Psoas muscle (tissue), 7 donors: ENCODE measurements at regions not wholly inside any gene's neighbourhood (a gene's known extent, or its start where the extent isn't known, plus 50 kb on each side); places are given as distances from the start of the nearest gene placed in this dataset.

Experiments
- ATAC-seq, 4 donors: fragments of 200-7000 bp; cut with Tn5 transposase; one replicate each; pipeline ENCODE4 v1.9.1; 2020; ENCODE audit warnings: moderate library complexity in 3 of 4, mild to moderate bottlenecking in 2 of 4
- DNase-seq, 2 donors: peaks; one replicate each; pipeline ENCODE4 v3.0.0-alpha.2; 2020
- H3K27ac ChIP-seq: fragments of 200-600 bp; one replicate; pipeline ENCODE4 v1.8.0; 2022
- H3K27me3 ChIP-seq, 3 donors: fragments of 200-600 bp in 1 of 3; one replicate each; pipeline versions ENCODE4 v1.6.1 to v1.8.0; 2013 to 2022; ENCODE audit warnings: low read length in 2 of 3, mild to moderate bottlenecking in 2 of 3, moderate library complexity in 1 of 3; ENCODE audit not compliant: insufficient read depth in 3 of 3
- H3K36me3 ChIP-seq, 2 donors: fragments of 200-600 bp in 1 of 2; one replicate each; pipeline versions ENCODE4 v1.6.1 to v1.8.0; 2013 to 2022; ENCODE audit warnings: low read depth in 1 of 2, mild to moderate bottlenecking in 1 of 2, moderate library complexity in 1 of 2; ENCODE audit not compliant: insufficient read depth in 1 of 2
- H3K4me1 ChIP-seq: fragments of 200-600 bp; one replicate; pipeline ENCODE4 v1.8.0; 2022
- H3K4me3 ChIP-seq: fragments of 200-600 bp; one replicate; pipeline ENCODE4 v1.8.0; 2022; ENCODE audit warnings: mild to moderate bottlenecking
- H3K9me3 ChIP-seq: fragments of 200-600 bp; one replicate; pipeline ENCODE4 v1.8.0; 2022
- CTCF ChIP-seq: fragments of 200-600 bp; IDR thresholded peaks from one replicate; pipeline ENCODE4 v1.8.0; 2022; ENCODE audit warnings: antibody characterized with exemption
- WGBS, 3 donors: extraction: QIAGEN DNeasy Blood & Tissue Kit; methylation state at CpG; one replicate each; pipeline versions ENCODE4 v1.1.6 to v1.1.7; 2013; 5-methylcytosine and 5-hydroxymethylcytosine counted together
- intact Hi-C, 2 donors: fragments of 100-400 bp; cut with DNase I; formaldehyde crosslinking; loops; one replicate each; pipeline versions ENCODE4 v1.11.0 to v1.14.2; 2022
- donor health status: healthy with polysubstance abuse.
- donor health status: DM: no; HTN: no; CAD: no; lungs with moderate emphysema.
- donor health status: Bipolar disorder and iron deficiency.
- donor health status: healthy.
- donor health status: DM: yes; HTN: yes; CAD: no.
- donor health status: DM: no; HTN: no; CAD: no.
- donor health status: DM: yes; HTN: yes; CAD: no.

DNA sequence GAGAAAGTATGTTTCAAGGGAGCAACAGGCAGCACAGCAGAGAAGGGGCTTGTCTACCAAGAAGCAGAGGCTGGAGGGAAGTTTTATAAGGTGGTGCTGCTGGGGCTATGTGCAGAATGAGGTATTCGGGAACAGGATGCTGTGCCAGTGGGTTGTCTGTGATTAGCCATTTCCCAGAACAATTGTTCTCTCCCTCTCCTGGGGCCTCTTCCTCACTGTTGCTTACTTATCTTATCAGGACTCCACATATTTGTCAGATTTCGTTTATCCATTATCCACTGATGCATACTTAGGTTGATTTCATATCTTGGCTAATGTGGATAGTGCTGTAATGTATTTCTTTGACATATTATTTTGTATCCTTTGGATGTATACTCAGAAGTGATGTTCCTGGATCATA lies 195.1 kb upstream of the RTL1 start:
- Histone ChIP-seq H3K27me3 (peaks cover 0 to 3% (median 0%) of the 10 kb centered on the region in 3 donors), H3K27ac (no peak overlapping the region), H3K4me3 (no peak overlapping the region), H3K9me3 (peaks cover 15% of the 10 kb centered on the region), H3K36me3 (no peaks in the 10 kb centered on the region), H3K4me1 (no peaks in the 10 kb centered on the region)
- ATAC-seq (no peak), DNase-seq (no peak)
- TF ChIP-seq CTCF, result no peak
- WGBS, 3 donors, result 48 to 62% (median 48%) methylated on average over 2 of the region's 2 CpGs
- intact Hi-C loops, result no loop called here

GRCh38 chr14:101101456-101102056 lies 198.0 kb upstream of the RTL1 start:
- H3K36me3 ChIP-seq, result no peaks in the 10 kb centered on the region
- TF ChIP-seq CTCF, result no peak
- intact Hi-C loops, result no loop called here
- H3K27ac ChIP-seq, result no peak overlapping the region
- H3K9me3 ChIP-seq, result peaks cover 15% of the 10 kb centered on the region
- DNase-seq (no peak), ATAC-seq (no peak)
- WGBS, 3 donors, result 87 to 92% (median 90%) methylated on average over 5 of the region's 5 CpGs
- no peaks in the 10 kb centered on the region for H3K4me1 ChIP-seq
- H3K27me3 ChIP-seq, result peaks cover 0 to 5% (median 0%) of the 10 kb centered on the region in 3 donors
- no peak overlapping the region for H3K4me3 ChIP-seq

- intact Hi-C loops, result no loop called here
- ATAC-seq (no peak), DNase-seq (no peak)
- no peak for TF ChIP-seq CTCF
- H3K9me3 ChIP-seq, result peaks cover 19% of the 10 kb centered on the region
- H3K27me3 ChIP-seq, result peaks cover 0 to 5% (median 0%) of the 10 kb centered on the region in 3 donors
- H3K27ac ChIP-seq, result no peak overlapping the region
- 51 to 76% (median 64%) methylated on average over 8 to 9 of the region's 9 CpGs for WGBS, 3 donors
- no peaks in the 10 kb centered on the region for H3K36me3 ChIP-seq
- no peak overlapping the region for H3K4me3 ChIP-seq
- H3K4me1 ChIP-seq, result no peaks in the 10 kb centered on the region
Measured at GRCh38 chr14:101102875-101103274, 199.4 kb upstream of the RTL1 start.

- DNase-seq (no peak), ATAC-seq (no peak)
- no peak for TF ChIP-seq CTCF
- Histone ChIP-seq H3K27ac (no peak overlapping the region), H3K9me3 (peaks cover 19% of the 10 kb centered on the region), H3K4me3 (no peak overlapping the region), H3K4me1 (no peaks in the 10 kb centered on the region), H3K27me3 (peaks cover 0 to 5% (median 0%) of the 10 kb centered on the region in 3 donors), H3K36me3 (no peaks in the 10 kb centered on the region)
- intact Hi-C loops, result no loop called here
- WGBS, 3 donors, result 77 to 90% (median 86%) methylated on average over 26 of the region's 26 CpGs
Measured at GRCh38 chr14:101103321-101103901, 199.9 kb upstream of the RTL1 start.

DNA sequence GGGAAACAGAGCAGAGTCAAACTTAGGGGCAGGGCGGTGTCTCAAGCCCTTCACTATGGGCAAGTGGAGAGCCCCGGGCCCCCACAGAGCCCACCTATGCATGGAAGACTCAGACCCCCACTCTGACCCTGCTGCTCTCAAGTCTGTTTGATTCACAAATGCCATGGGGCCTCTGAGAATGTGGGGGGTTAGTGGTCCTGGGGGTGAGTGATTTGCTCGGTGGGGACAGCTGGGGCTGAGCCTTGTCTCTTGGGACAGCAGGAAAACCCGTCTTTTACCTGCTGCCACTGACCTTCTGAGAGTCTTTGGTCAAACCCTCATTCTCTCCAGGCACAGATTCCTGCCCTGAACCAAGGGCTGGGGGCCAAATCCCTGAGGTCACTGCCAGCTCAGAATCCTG lies 201.0 kb upstream of the RTL1 start:
- 70 to 89% (median 81%) methylated on average over 4 of the region's 4 CpGs for WGBS, 3 donors
- Histone ChIP-seq H3K27ac (no peak overlapping the region), H3K9me3 (peaks cover 14% of the 10 kb centered on the region), H3K27me3 (peaks cover 0 to 5% (median 0%) of the 10 kb centered on the region in 3 donors), H3K36me3 (no peaks in the 10 kb centered on the region), H3K4me3 (no peak overlapping the region), H3K4me1 (no peaks in the 10 kb centered on the region)
- intact Hi-C loops, result no loop called here
- TF ChIP-seq CTCF, result no peak
- ATAC-seq (no peak), DNase-seq (no peak)
